ENCODE measurements at regions not wholly inside any gene's neighbourhood (a gene's known extent, or its start where the extent isn't known, plus 50 kb on each side); places are given as distances from the start of the nearest gene placed in this dataset.

DNA sequence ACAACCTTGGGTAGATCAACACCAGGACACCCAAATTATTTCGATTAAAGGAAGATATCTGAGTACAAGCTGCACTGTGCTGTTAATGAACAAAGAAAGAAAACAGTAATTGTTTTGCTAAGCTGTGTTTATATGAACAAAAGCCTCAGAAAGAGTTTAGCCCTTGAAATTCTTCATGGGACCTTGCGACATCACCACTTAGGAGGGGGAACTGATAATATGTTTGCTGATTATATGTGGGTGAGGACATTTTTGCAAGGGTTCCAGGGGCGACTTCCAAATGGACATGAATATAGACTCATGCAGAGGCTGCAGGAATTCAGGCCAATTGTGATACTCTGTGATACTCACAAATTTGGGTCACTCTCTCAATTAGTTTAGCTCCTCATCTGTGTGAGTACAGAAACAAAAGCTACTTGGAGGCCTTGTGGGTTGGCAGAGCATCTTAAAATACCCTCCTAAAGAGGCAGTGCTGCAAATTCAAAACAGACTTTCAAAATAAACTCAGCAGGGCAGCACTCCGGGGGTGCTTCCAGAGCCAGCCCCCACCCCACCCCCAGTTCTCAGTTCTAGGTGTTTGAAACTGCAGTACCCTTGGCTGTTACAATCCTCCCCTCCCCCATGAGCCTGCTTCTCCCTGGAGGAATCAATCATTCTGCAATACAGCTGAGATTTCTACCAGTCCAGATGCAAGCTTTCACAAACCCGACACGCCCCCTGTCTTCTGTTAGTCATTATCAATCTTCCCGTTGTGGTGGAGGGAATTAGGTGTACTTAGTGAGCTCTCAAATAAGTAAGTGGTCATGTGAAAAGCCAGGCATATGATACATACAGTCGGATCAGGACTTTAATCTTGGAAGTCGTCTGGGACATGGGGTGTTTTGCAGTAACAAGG lies 97.0 kb upstream of the MBNL2 start:
- peak overlapping the region; percentile 21; the same call in 1 of the 2 replicates for H3K9ac ChIP-seq
- peaks cover 43% of the 10 kb centered on the region for H3F3A ChIP-seq (ENCODE audit: insufficient read depth)
- no peaks in the 10 kb centered on the region for H3K36me3 ChIP-seq (ENCODE audit: low read depth)
- peak; percentile 85 for DNase-seq
- TF ChIP-seq EZH2phosphoT487 (IDR thresholded peaks at IDR 0.05; ENCODE audit: insufficient read depth, low read depth): no peak
- no peak for TF ChIP-seq EZH2 (IDR thresholded peaks at IDR 0.05; ENCODE audit: insufficient read depth, poor library complexity, severe bottlenecking)
- peak overlapping the region; percentile 39 for H3K4me3 ChIP-seq
- peak overlapping the region; percentile 11; the same call in 1 of the 2 replicates for H2AFZ ChIP-seq
- no peaks in the 10 kb centered on the region for H3K79me2 ChIP-seq (ENCODE audit: insufficient read depth)
- WGBS, 2 experiments (ENCODE audit: low coverage in 1 of 2, low lambda C conversion rate in 2 of 2, missing lambda C conversion rate in 2 of 2): 4 to 5% methylated on average over 9 of the region's 9 CpGs
- no peaks in the 10 kb centered on the region for H3K9me2 ChIP-seq (ENCODE audit: insufficient read depth)
- peaks cover 52% of the 10 kb centered on the region for H3K4me1 ChIP-seq (ENCODE audit: insufficient read depth)
- no peaks in the 10 kb centered on the region for H3K9me3 ChIP-seq (ENCODE audit: low read depth)
- no peaks in the 10 kb centered on the region for H4K20me1 ChIP-seq (ENCODE audit: insufficient read depth)
- in situ Hi-C loops (cut with MboI): no loop called here
- H3K27ac ChIP-seq: peak overlapping the region; percentile 45
- no peaks in the 10 kb centered on the region for H3K27me3 ChIP-seq (replicated peaks; ENCODE audit: insufficient read depth)
- H3K4me2 ChIP-seq (ENCODE audit: unreplicated experiment): peak overlapping the region; percentile 75

DNA sequence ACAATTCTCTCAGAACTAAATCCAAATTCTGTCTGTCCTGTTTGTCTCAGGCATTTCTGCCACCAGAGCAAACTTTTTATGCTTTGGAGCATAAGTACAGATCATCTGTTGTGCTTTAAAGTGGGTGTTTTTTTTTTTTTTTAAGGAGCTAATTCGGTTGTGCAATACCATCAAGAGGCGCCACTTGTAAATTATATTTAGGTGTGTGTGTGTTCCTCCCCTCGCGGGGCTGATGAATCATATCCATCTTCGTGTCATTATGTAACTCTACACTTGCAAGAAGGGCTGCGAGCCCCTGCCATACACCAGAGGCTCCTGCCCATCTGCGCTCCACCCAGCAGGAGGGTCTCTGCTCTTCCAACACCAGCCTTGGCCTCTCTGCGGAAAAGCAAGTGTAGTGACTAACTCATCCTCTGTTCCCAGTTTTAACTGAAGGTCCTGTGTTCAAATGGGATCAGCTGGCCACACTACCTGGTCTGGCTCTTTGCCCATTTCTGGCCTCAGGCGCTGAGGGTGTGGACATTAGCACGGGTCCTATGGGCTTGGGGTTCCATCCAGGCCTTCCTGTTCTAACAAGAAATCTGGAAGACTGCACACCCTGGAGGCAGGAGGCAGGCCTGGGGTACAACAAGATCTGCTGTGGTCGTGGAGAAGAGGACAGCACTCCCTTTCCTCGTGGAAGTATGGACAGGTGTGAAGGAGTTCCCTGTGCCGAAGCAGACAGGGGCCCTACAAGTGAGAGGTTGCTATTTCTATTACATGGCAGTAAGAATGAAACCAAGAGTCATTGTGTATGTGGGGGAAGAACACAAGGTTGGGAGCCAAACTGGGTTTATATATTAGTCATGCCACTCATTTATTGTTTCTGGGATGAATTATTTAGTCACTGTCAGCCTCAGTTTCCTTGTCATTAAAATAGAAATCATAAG lies 96.1 kb upstream of the MBNL2 start:
- in situ Hi-C loops (cut with MboI): no loop called here
- H3F3A ChIP-seq (ENCODE audit: insufficient read depth): peaks cover 37% of the 10 kb centered on the region
- DNase-seq: peak; percentile 76
- no peak for TF ChIP-seq EZH2phosphoT487 (IDR thresholded peaks at IDR 0.05; ENCODE audit: insufficient read depth, low read depth)
- TF ChIP-seq EZH2 (IDR thresholded peaks at IDR 0.05; ENCODE audit: insufficient read depth, poor library complexity, severe bottlenecking): no peak
- peak overlapping the region; percentile 21; the same call in 1 of the 2 replicates for H3K9ac ChIP-seq
- H3K79me2 ChIP-seq (ENCODE audit: insufficient read depth): no peaks in the 10 kb centered on the region
- H3K27ac ChIP-seq: peak overlapping the region; percentile 45
- no peaks in the 10 kb centered on the region for H3K9me2 ChIP-seq (ENCODE audit: insufficient read depth)
- H3K9me3 ChIP-seq (ENCODE audit: low read depth): no peaks in the 10 kb centered on the region
- peak overlapping the region; percentile 39 for H3K4me3 ChIP-seq
- peak overlapping the region; percentile 11; the same call in 1 of the 2 replicates for H2AFZ ChIP-seq
- 21 to 22% methylated on average over 13 of the region's 13 CpGs for WGBS, 2 experiments (ENCODE audit: low coverage in 1 of 2, low lambda C conversion rate in 2 of 2, missing lambda C conversion rate in 2 of 2)
- H3K27me3 ChIP-seq (replicated peaks; ENCODE audit: insufficient read depth): no peaks in the 10 kb centered on the region
- no peaks in the 10 kb centered on the region for H3K36me3 ChIP-seq (ENCODE audit: low read depth)
- H3K4me2 ChIP-seq (ENCODE audit: unreplicated experiment): peak overlapping the region; percentile 75
- no peaks in the 10 kb centered on the region for H4K20me1 ChIP-seq (ENCODE audit: insufficient read depth)
- peaks cover 44% of the 10 kb centered on the region for H3K4me1 ChIP-seq (ENCODE audit: insufficient read depth)

DNA sequence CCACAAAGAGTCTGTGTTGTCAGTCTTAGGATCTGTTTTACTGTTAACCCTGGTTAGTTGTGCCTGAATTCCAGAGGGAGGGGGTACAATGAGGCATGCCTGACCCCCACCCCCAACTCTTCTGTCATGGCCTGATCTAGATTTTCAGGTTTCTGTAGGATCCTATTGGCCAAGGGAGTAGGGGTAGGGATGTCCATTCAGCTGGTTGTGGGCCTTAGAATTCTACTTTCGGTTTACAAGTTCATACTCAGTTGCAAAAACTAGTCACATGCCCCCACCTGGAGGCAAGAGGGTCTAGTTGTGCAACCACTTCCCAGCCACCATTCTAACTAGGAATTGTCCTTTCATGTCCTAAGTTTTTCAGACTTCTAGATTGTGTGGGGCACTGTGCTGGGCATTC lies 94.3 kb upstream of the MBNL2 start:
- no peak for TF ChIP-seq EZH2phosphoT487 (IDR thresholded peaks at IDR 0.05; ENCODE audit: insufficient read depth, low read depth)
- no peak for TF ChIP-seq EZH2 (IDR thresholded peaks at IDR 0.05; ENCODE audit: insufficient read depth, poor library complexity, severe bottlenecking)
- in situ Hi-C loops (cut with MboI): no loop called here

DNA sequence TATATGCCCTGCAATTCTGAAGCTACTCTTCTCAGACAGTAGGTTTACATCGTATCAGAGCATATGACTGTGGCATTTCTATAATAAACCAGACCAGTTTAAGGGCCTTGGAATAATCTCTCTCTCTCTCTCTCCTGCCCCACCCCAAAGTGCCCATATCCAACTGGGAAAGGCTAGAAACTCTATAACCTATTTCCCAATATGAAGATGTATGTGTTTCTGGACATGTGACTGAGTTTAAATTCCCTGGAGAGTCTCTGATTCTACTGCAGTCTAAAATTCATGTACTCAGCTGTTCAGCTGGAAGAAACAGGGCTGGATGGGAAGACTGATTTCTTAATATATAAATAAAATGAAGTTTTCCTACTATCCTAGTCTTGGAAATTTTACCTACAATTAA lies 91.9 kb upstream of the MBNL2 start:
- Histone ChIP-seq H3F3A (ENCODE audit: insufficient read depth) (peaks cover 7% of the 10 kb centered on the region; the same call in 1 of the 2 replicates), H3K27me3 (replicated peaks; ENCODE audit: insufficient read depth) (no peaks in the 10 kb centered on the region), H3K27ac (no peak overlapping the region), H3K9me2 (ENCODE audit: insufficient read depth) (no peaks in the 10 kb centered on the region), H3K4me1 (ENCODE audit: insufficient read depth) (peaks cover 15% of the 10 kb centered on the region), H3K4me3 (no peak overlapping the region), H3K4me2 (ENCODE audit: unreplicated experiment) (no peak overlapping the region), H3K36me3 (ENCODE audit: low read depth) (no peaks in the 10 kb centered on the region), H3K79me2 (ENCODE audit: insufficient read depth) (no peaks in the 10 kb centered on the region), H3K9me3 (ENCODE audit: low read depth) (no peaks in the 10 kb centered on the region), H2AFZ (no peak overlapping the region), H4K20me1 (ENCODE audit: insufficient read depth) (no peaks in the 10 kb centered on the region), H3K9ac (no peak overlapping the region)
- no peak for DNase-seq
- in situ Hi-C loops (cut with MboI): no loop called here
- TF ChIP-seq EZH2phosphoT487 (IDR thresholded peaks at IDR 0.05; ENCODE audit: insufficient read depth, low read depth) (no peak), EZH2 (IDR thresholded peaks at IDR 0.05; ENCODE audit: insufficient read depth, poor library complexity, severe bottlenecking) (no peak)
- 82 to 89% methylated on average over 1 of the region's 1 CpG for WGBS, 2 experiments (ENCODE audit: low coverage in 1 of 2, low lambda C conversion rate in 2 of 2, missing lambda C conversion rate in 2 of 2)

More for the DNA sequence above, 94.3 kb upstream of the MBNL2 start:
- peaks cover 19% of the 10 kb centered on the region for H3F3A ChIP-seq (ENCODE audit: insufficient read depth)
- no peaks in the 10 kb centered on the region for H3K9me2 ChIP-seq (ENCODE audit: insufficient read depth)
- no peaks in the 10 kb centered on the region for H3K79me2 ChIP-seq (ENCODE audit: insufficient read depth)
- no peaks in the 10 kb centered on the region for H3K36me3 ChIP-seq (ENCODE audit: low read depth)
- no peaks in the 10 kb centered on the region for H4K20me1 ChIP-seq (ENCODE audit: insufficient read depth)
- H3K27me3 ChIP-seq (replicated peaks; ENCODE audit: insufficient read depth): no peaks in the 10 kb centered on the region
- H3K4me1 ChIP-seq (ENCODE audit: insufficient read depth): peaks cover 26% of the 10 kb centered on the region
- H3K9ac ChIP-seq: no peak overlapping the region
- H3K4me2 ChIP-seq (ENCODE audit: unreplicated experiment): no peak overlapping the region
- H3K4me3 ChIP-seq: no peak overlapping the region
- H2AFZ ChIP-seq: no peak overlapping the region
- no peak overlapping the region for H3K27ac ChIP-seq
- DNase-seq: no peak
- WGBS, 2 experiments (ENCODE audit: low coverage in 1 of 2, low lambda C conversion rate in 2 of 2, missing lambda C conversion rate in 2 of 2): 92 to 96% methylated on average over 1 of the region's 1 CpG
- H3K9me3 ChIP-seq (ENCODE audit: low read depth): no peaks in the 10 kb centered on the region

All from GM23248 (cell line).